H1 (cell line): ENCODE measurements at regions not wholly inside any gene's neighbourhood (a gene's known extent, or its start where the extent isn't known, plus 50 kb on each side); places are given as distances from the start of the nearest gene placed in this dataset.

Source experiments
- CTCF ChIA-PET: fragments of 300-600 bp; sonication (Branson Sonifier 250); formaldehyde crosslinking; loops from one replicate; lab custom pipeline; 2021; ENCODE audit not compliant: partially characterized antibody; lab: Charles Lee
- POLR2A ChIA-PET: fragments of 300-600 bp; sonication (Branson Sonifier 250); formaldehyde crosslinking; loops from one replicate; lab custom pipeline; 2021; ENCODE audit warnings: inconsistent platforms; ENCODE audit not compliant: partially characterized antibody; lab: Charles Lee
- DNase-seq, 2 experiments: peaks; one replicate each; pipeline versions ENCODE4 v3.0.0 to v3.0.0-alpha.2; 2010 to 2022; ENCODE audit warnings: low spot score in 2 of 2, low read depth in 1 of 2, mixed read lengths in 1 of 2
- FAIRE-seq: peaks from 2 replicates; lab custom pipeline; 2011; peaks lifted over from hg19 to GRCh38; lab: Jason Lieb, UNC
- H2AFZ ChIP-seq: 2 replicates; pipeline ENCODE4 v1.8.1; 2012; ENCODE audit warnings: low read length, inconsistent platforms
- H2AK5ac ChIP-seq: 2 replicates; pipeline ENCODE4 v1.6.1; 2013; ENCODE audit warnings: low read depth, low read length
- H2BK120ac ChIP-seq: replicated peaks from 2 replicates; pipeline ENCODE3; 2013; ENCODE audit warnings: low read depth, low read length, inconsistent platforms
- H2BK12ac ChIP-seq: 2 replicates; pipeline ENCODE4 v1.6.1; 2013; ENCODE audit warnings: low read depth, low read length
- H2BK15ac ChIP-seq: 2 replicates; pipeline ENCODE4 v1.6.1; 2013; ENCODE audit warnings: low read length
- H2BK20ac ChIP-seq: 2 replicates; pipeline ENCODE4 v1.6.1; 2013; ENCODE audit warnings: low read length
- H2BK5ac ChIP-seq: 2 replicates; pipeline ENCODE4 v1.6.1; 2013; ENCODE audit warnings: low read depth, low read length
- H3K14ac ChIP-seq: 2 replicates; pipeline ENCODE4 v1.6.1; 2013; ENCODE audit warnings: inconsistent platforms; ENCODE audit not compliant: insufficient read length
- H3K18ac ChIP-seq: 2 replicates; pipeline ENCODE4 v1.6.1; 2013; ENCODE audit warnings: low read length; ENCODE audit errors: extremely low read depth
- H3K23ac ChIP-seq: 2 replicates; pipeline ENCODE4 v1.6.1; 2013; ENCODE audit warnings: inconsistent platforms; ENCODE audit not compliant: insufficient read length
- H3K23me2 ChIP-seq: 2 replicates; pipeline ENCODE4 v1.6.1; 2013; ENCODE audit warnings: low read depth, low read length
- H3K27ac ChIP-seq: 2 replicates; pipeline ENCODE4 v1.6.1; 2011; ENCODE audit warnings: low read depth, low read length, inconsistent platforms
- H3K27me3 ChIP-seq, 4 experiments: replicated peaks in 1 of 4; 1 replicate in 1 of 4; 2 replicates in 3 of 4; pipeline versions ENCODE4 v1.6.1 to v1.8.1; 2011 to 2013; ENCODE audit warnings: low read length in 3 of 4, mild to moderate bottlenecking in 3 of 4, inconsistent platforms in 2 of 4, mixed read lengths in 2 of 4, moderate library complexity in 1 of 4; ENCODE audit not compliant: control insufficient read depth in 3 of 4, insufficient read depth in 3 of 4; ENCODE audit errors: extremely low read depth in 1 of 4
- H3K36me3 ChIP-seq, 4 experiments: 2 replicates each; pipeline versions ENCODE4 v1.6.1 to v1.8.1; 2011 to 2013; ENCODE audit warnings: mild to moderate bottlenecking in 4 of 4, low read length in 3 of 4, moderate library complexity in 2 of 4, control low read depth in 1 of 4, inconsistent platforms in 1 of 4; ENCODE audit not compliant: insufficient read depth in 4 of 4, control insufficient read depth in 2 of 4
- H3K4ac ChIP-seq: replicated peaks from 2 replicates; pipeline ENCODE3; 2013; ENCODE audit warnings: low read length, low read depth, mixed read lengths, inconsistent platforms; ENCODE audit not compliant: insufficient read length
- H3K4me1 ChIP-seq, 4 experiments: replicated peaks in 1 of 4; 1 replicate in 1 of 4; 2 replicates in 3 of 4; pipeline versions ENCODE4 v1.6.1 to v1.8.1; 2011 to 2013; ENCODE audit warnings: low read length in 3 of 4, inconsistent platforms in 2 of 4, mixed read lengths in 1 of 4; ENCODE audit not compliant: insufficient read depth in 4 of 4, control insufficient read depth in 3 of 4
- H3K4me2 ChIP-seq, 2 experiments: 2 replicates each; pipeline versions ENCODE4 v1.6.1 to v1.8.1; 2011 to 2013; ENCODE audit warnings: low read depth in 2 of 2, low read length in 2 of 2, control low read depth in 1 of 2, inconsistent platforms in 1 of 2, mild to moderate bottlenecking in 1 of 2; ENCODE audit not compliant: insufficient read depth in 1 of 2
- H3K4me3 ChIP-seq, 4 experiments: fragments of 200-600, 300-600 bp in 1 of 4; sonication (generic), shearing (Covaris generic), sonication (Bioruptor Twin) in 1 of 4; 2 replicates each; pipeline versions ENCODE4 v1.5.1 to v1.8.1; 2011 to 2016; ENCODE audit warnings: low read length in 4 of 4, low read depth in 3 of 4, control low read depth in 2 of 4, inconsistent platforms in 2 of 4, mild to moderate bottlenecking in 2 of 4, mixed read lengths in 1 of 4, moderate library complexity in 1 of 4; ENCODE audit not compliant: insufficient read depth in 2 of 4; ENCODE audit errors: extremely low read depth in 1 of 4
- H3K56ac ChIP-seq: replicated peaks from 2 replicates; pipeline ENCODE3; 2013; ENCODE audit warnings: low read depth, mild to moderate bottlenecking, mixed read lengths, low read length, inconsistent platforms; ENCODE audit not compliant: insufficient read length
- H3K79me1 ChIP-seq: 2 replicates; pipeline ENCODE4 v1.6.1; 2013; ENCODE audit warnings: low read depth, low read length, control low read depth
- H3K79me2 ChIP-seq, 2 experiments: 2 replicates each; pipeline versions ENCODE4 v1.6.1 to v1.8.1; 2012 to 2013; ENCODE audit warnings: low read length in 2 of 2, mild to moderate bottlenecking in 2 of 2, inconsistent platforms in 1 of 2; ENCODE audit not compliant: insufficient read depth in 2 of 2, control insufficient read depth in 1 of 2
- H3K9ac ChIP-seq, 4 experiments: replicated peaks in 1 of 4; 1 replicate in 1 of 4; 2 replicates in 3 of 4; pipeline versions ENCODE4 v1.6.1 to v1.8.1; 2011 to 2013; ENCODE audit warnings: low read depth in 3 of 4, low read length in 3 of 4, control low read depth in 2 of 4, mild to moderate bottlenecking in 2 of 4, moderate library complexity in 2 of 4, inconsistent platforms in 1 of 4; ENCODE audit errors: extremely low read depth in 1 of 4
- H3K9me3 ChIP-seq, 2 experiments: 2 replicates each; pipeline versions ENCODE4 v1.6.1 to v1.8.1; 2012 to 2013; ENCODE audit warnings: mild to moderate bottlenecking in 2 of 2, moderate library complexity in 2 of 2, control low read depth in 1 of 2, inconsistent platforms in 1 of 2, low read depth in 1 of 2, low read length in 1 of 2, mixed read lengths in 1 of 2; ENCODE audit not compliant: insufficient read depth in 2 of 2
- H4K20me1 ChIP-seq, 2 experiments: replicated peaks in 1 of 2; 2 replicates each; pipeline versions ENCODE3 to v1.8.1; 2011 to 2013; ENCODE audit warnings: inconsistent platforms in 2 of 2, low read length in 2 of 2, mild to moderate bottlenecking in 1 of 2; ENCODE audit not compliant: insufficient read depth in 2 of 2, control insufficient read depth in 1 of 2
- H4K5ac ChIP-seq: 2 replicates; pipeline ENCODE4 v1.6.1; 2013; ENCODE audit warnings: low read length, low read depth, mixed read lengths, inconsistent platforms; ENCODE audit not compliant: insufficient read length
- H4K8ac ChIP-seq: 2 replicates; pipeline ENCODE4 v1.8.0; 2013; ENCODE audit warnings: mild to moderate bottlenecking, moderate library complexity, low read length, inconsistent platforms; ENCODE audit not compliant: insufficient read depth; ENCODE audit errors: extremely low read depth
- H4K91ac ChIP-seq: replicated peaks from 2 replicates; pipeline ENCODE3; 2013; ENCODE audit warnings: low read length, mixed read lengths, inconsistent platforms; ENCODE audit not compliant: insufficient read length
- ASH2L ChIP-seq: fragments of 200-600, 300-600 bp; sonication (generic); IDR thresholded peaks from one replicate; pipeline ENCODE4 v1.7.1; 2017; ENCODE audit warnings: low read length
- EGR1 ChIP-seq: IDR thresholded peaks from 2 replicates; pipeline ENCODE4 v1.6.1; 2011; ENCODE audit warnings: low read depth, low read length, borderline replicate concordance
- HDAC2 ChIP-seq, 2 experiments: fragments of 300-600 bp in 1 of 2; sonication (generic) in 1 of 2; IDR thresholded peaks; 2 replicates each; pipeline ENCODE4 v1.6.1; 2011 to 2012; ENCODE audit warnings: low read depth in 2 of 2, low read length in 2 of 2, mild to moderate bottlenecking in 2 of 2, moderate library complexity in 2 of 2, borderline replicate concordance in 1 of 2, inconsistent platforms in 1 of 2
- RNF2 ChIP-seq: fragments of 200-900, 300-1000 bp; sonication (generic); IDR thresholded peaks from 2 replicates; pipeline ENCODE4 v1.7.1; 2016; ENCODE audit warnings: borderline replicate concordance, low read depth, mild to moderate bottlenecking, antibody characterized with exemption, low read length; ENCODE audit not compliant: poor library complexity, severe bottlenecking; ENCODE audit errors: missing control alignments
- SP2 ChIP-seq: IDR thresholded peaks from 2 replicates; pipeline ENCODE4 v1.6.1; 2012; ENCODE audit warnings: mild to moderate bottlenecking, low read length, inconsistent platforms
- SP4 ChIP-seq: IDR thresholded peaks from 2 replicates; pipeline ENCODE4 v1.6.1; 2012; ENCODE audit warnings: low read length, inconsistent platforms
- TAF7 ChIP-seq: optimal IDR thresholded peaks from 2 replicates; pipeline ENCODE3; 2011; ENCODE audit warnings: low read depth, mild to moderate bottlenecking, inconsistent platforms, low read length, moderate library complexity, borderline replicate concordance
- TCF12 ChIP-seq: IDR thresholded peaks from 2 replicates; pipeline ENCODE4 v1.6.1; 2011; ENCODE audit warnings: low read depth, mild to moderate bottlenecking, low read length
- ZNF274 ChIP-seq: IDR thresholded peaks from 2 replicates; pipeline ENCODE4 v1.7.0; 2012; ENCODE audit warnings: low read length, borderline replicate concordance; ENCODE audit errors: extremely low read depth
- WGBS, 2 experiments: shearing (Covaris generic) in 1 of 2; methylation state at CpG; one replicate each; pipeline versions ENCODE4 v1.1.6 to v1.1.7; 2013 to 2015; ENCODE audit warnings: low lambda C conversion rate in 2 of 2, mixed read lengths in 2 of 2, inconsistent platforms in 1 of 2, low coverage in 1 of 2, missing lambda C conversion rate in 1 of 2; ENCODE audit not compliant: insufficient replicate concordance in 2 of 2, insufficient coverage in 1 of 2, insufficient read length in 1 of 2; ENCODE audit errors: extremely low coverage in 1 of 2, missing lambda C conversion rate in 1 of 2; 5-methylcytosine and 5-hydroxymethylcytosine counted together

- Histone ChIP-seq H4K5ac (no peak overlapping the region), H3K18ac (0 out of 2 replicates have a peak overlapping the region, but pooled peaks have one; percentile 19), H3K56ac (no peak overlapping the region), H2BK15ac (no peak overlapping the region), H3K23ac (no peak overlapping the region), H3K27ac (no peak overlapping the region), H4K20me1 (no peaks in the 10 kb centered on the region), H4K8ac (no peak overlapping the region), H3K14ac (no peak overlapping the region), H2BK5ac (no peak overlapping the region), H2AFZ (no peak overlapping the region), H2BK120ac (no peak overlapping the region), H3K4me2 (no peak overlapping the region), H3K79me2 (no peaks in the 10 kb centered on the region), H3K27me3 (no peaks in the 10 kb centered on the region), H4K91ac (no peak overlapping the region), H2AK5ac (no peak overlapping the region), H3K4ac (peak overlapping the region; percentile 58), H3K4me3 (no peak overlapping the region), H3K9ac (no peak overlapping the region), H2BK12ac (no peak overlapping the region), H2BK20ac (no peak overlapping the region; the same call in 1 of the 2 replicates), H3K36me3 (no peaks in the 10 kb centered on the region), H3K4me1 (peaks cover 0 to 10% (median 2%) of the 10 kb centered on the region in 4 experiments; a peak in 3 of 7 replicates), H3K23me2 (peaks cover 2% of the 10 kb centered on the region; the same call in 1 of the 2 replicates), H3K79me1 (no peaks in the 10 kb centered on the region), H3K9me3 (no peaks in the 10 kb centered on the region)
- FAIRE-seq: peak; percentile 32
- 90% methylated on average over 1 of the region's 1 CpG; no CpG with 5 or more reads in 1 of the 2 experiments for WGBS, 2 experiments
- ChIA-PET CTCF (no interaction called here), POLR2A (no interaction called here)
- no peak for DNase-seq
- TF ChIP-seq SP4 (no peak), ZNF274 (no peak), ASH2L (no peak), SP2 (no peak), RNF2 (no peak), TAF7 (no peak), EGR1 (no peak), HDAC2 (IDR thresholded peaks at IDR 0.05; ENCODE audit: borderline replicate concordance in 1 of 2, low read depth in 2 of 2, low read length in 2 of 2) (no peak), TCF12 (no peak)
Observed at GRCh38 chr5:125042261-125042890, 295.9 kb upstream of the ZNF608 start.
